ENCODE measurements at regions not wholly inside any gene's neighbourhood (a gene's known extent, or its start where the extent isn't known, plus 50 kb on each side); places are given as distances from the start of the nearest gene placed in this dataset.

GRCh38 chr11:127126986-127127385 is 126.4 kb upstream of the KIRREL3 start:
- Histone ChIP-seq H3K4me3 (ENCODE audit: low read depth in 1 of 2, low read length in 2 of 2) (no peak overlapping the region), H3K9me3 (ENCODE audit: control insufficient read depth in 1 of 2, low read length in 2 of 2) (no peaks in the 10 kb centered on the region), H3K27ac (ENCODE audit: low read length) (no peak overlapping the region), H3K4me1 (ENCODE audit: control insufficient read depth in 1 of 2, insufficient read depth in 2 of 2, low read length in 2 of 2) (no peaks in the 10 kb centered on the region), H3K36me3 (ENCODE audit: control insufficient read depth in 1 of 2, insufficient read depth in 2 of 2, low read length in 2 of 2) (no peaks in the 10 kb centered on the region), H3K27me3 (ENCODE audit: low read depth, low read length) (no peaks in the 10 kb centered on the region)

- H3K4me1 ChIP-seq (ENCODE audit: control insufficient read depth in 1 of 2, insufficient read depth in 2 of 2, low read length in 2 of 2) = peaks cover 0 to 6% of the 10 kb centered on the region in 2 donors
- no peaks in the 10 kb centered on the region for H3K27me3 ChIP-seq (ENCODE audit: low read depth, low read length)
- no peaks in the 10 kb centered on the region for H3K36me3 ChIP-seq (ENCODE audit: control insufficient read depth in 1 of 2, insufficient read depth in 2 of 2, low read length in 2 of 2)
- no peak overlapping the region for H3K27ac ChIP-seq (ENCODE audit: low read length)
- no peak overlapping the region for H3K4me3 ChIP-seq (ENCODE audit: low read depth in 1 of 2, low read length in 2 of 2)
- no peaks in the 10 kb centered on the region for H3K9me3 ChIP-seq (ENCODE audit: control insufficient read depth in 1 of 2, low read length in 2 of 2)
Measured at GRCh38 chr11:127119356-127119755, 118.8 kb upstream of the KIRREL3 start.

- Histone ChIP-seq H3K4me1 (ENCODE audit: control insufficient read depth in 1 of 2, insufficient read depth in 2 of 2, low read length in 2 of 2) (peaks cover 0 to 6% of the 10 kb centered on the region in 2 donors), H3K27ac (ENCODE audit: low read length) (no peak overlapping the region), H3K36me3 (ENCODE audit: control insufficient read depth in 1 of 2, insufficient read depth in 2 of 2, low read length in 2 of 2) (no peaks in the 10 kb centered on the region), H3K9me3 (ENCODE audit: control insufficient read depth in 1 of 2, low read length in 2 of 2) (no peaks in the 10 kb centered on the region), H3K27me3 (ENCODE audit: low read depth, low read length) (no peaks in the 10 kb centered on the region), H3K4me3 (ENCODE audit: low read depth in 1 of 2, low read length in 2 of 2) (no peak overlapping the region)
Measured at GRCh38 chr11:127118811-127119210, 118.2 kb upstream of the KIRREL3 start.

GRCh38 chr11:127117231-127117739 is 116.7 kb upstream of the KIRREL3 start:
- H3K27me3 ChIP-seq (ENCODE audit: low read depth, low read length) = no peaks in the 10 kb centered on the region
- no peak overlapping the region for H3K4me3 ChIP-seq (ENCODE audit: low read depth in 1 of 2, low read length in 2 of 2)
- H3K4me1 ChIP-seq (ENCODE audit: control insufficient read depth in 1 of 2, insufficient read depth in 2 of 2, low read length in 2 of 2) = peaks cover 0 to 6% of the 10 kb centered on the region in 2 donors
- no peaks in the 10 kb centered on the region for H3K36me3 ChIP-seq (ENCODE audit: control insufficient read depth in 1 of 2, insufficient read depth in 2 of 2, low read length in 2 of 2)
- no peaks in the 10 kb centered on the region for H3K9me3 ChIP-seq (ENCODE audit: control insufficient read depth in 1 of 2, low read length in 2 of 2)
- no peak overlapping the region for H3K27ac ChIP-seq (ENCODE audit: low read length)

GRCh38 chr11:127115844-127116243 is 115.3 kb upstream of the KIRREL3 start:
- peaks cover 0 to 6% of the 10 kb centered on the region in 2 donors for H3K4me1 ChIP-seq (ENCODE audit: control insufficient read depth in 1 of 2, insufficient read depth in 2 of 2, low read length in 2 of 2)
- no peak overlapping the region for H3K4me3 ChIP-seq (ENCODE audit: low read depth in 1 of 2, low read length in 2 of 2)
- H3K36me3 ChIP-seq (ENCODE audit: control insufficient read depth in 1 of 2, insufficient read depth in 2 of 2, low read length in 2 of 2) = no peaks in the 10 kb centered on the region
- H3K9me3 ChIP-seq (ENCODE audit: control insufficient read depth in 1 of 2, low read length in 2 of 2) = no peaks in the 10 kb centered on the region
- no peak overlapping the region for H3K27ac ChIP-seq (ENCODE audit: low read length)
- H3K27me3 ChIP-seq (ENCODE audit: low read depth, low read length) = no peaks in the 10 kb centered on the region

- H3K27me3 ChIP-seq (ENCODE audit: low read depth, low read length) = no peaks in the 10 kb centered on the region
- H3K4me1 ChIP-seq (ENCODE audit: control insufficient read depth in 1 of 2, insufficient read depth in 2 of 2, low read length in 2 of 2) = peaks cover 0 to 3% of the 10 kb centered on the region in 2 donors
- H3K9me3 ChIP-seq (ENCODE audit: control insufficient read depth in 1 of 2, low read length in 2 of 2) = no peaks in the 10 kb centered on the region
- H3K36me3 ChIP-seq (ENCODE audit: control insufficient read depth in 1 of 2, insufficient read depth in 2 of 2, low read length in 2 of 2) = no peaks in the 10 kb centered on the region
- no peak overlapping the region for H3K4me3 ChIP-seq (ENCODE audit: low read depth in 1 of 2, low read length in 2 of 2)
- H3K27ac ChIP-seq (ENCODE audit: low read length) = no peak overlapping the region
Measured at GRCh38 chr11:127114035-127114434, 113.5 kb upstream of the KIRREL3 start.

GRCh38 chr11:127110542-127110941 is 110.0 kb upstream of the KIRREL3 start:
- H3K27ac ChIP-seq (ENCODE audit: low read length) = no peak overlapping the region
- H3K4me3 ChIP-seq (ENCODE audit: low read depth in 1 of 2, low read length in 2 of 2) = no peak overlapping the region
- no peaks in the 10 kb centered on the region for H3K27me3 ChIP-seq (ENCODE audit: low read depth, low read length)
- no peaks in the 10 kb centered on the region for H3K36me3 ChIP-seq (ENCODE audit: control insufficient read depth in 1 of 2, insufficient read depth in 2 of 2, low read length in 2 of 2)
- no peaks in the 10 kb centered on the region for H3K9me3 ChIP-seq (ENCODE audit: control insufficient read depth in 1 of 2, low read length in 2 of 2)
- no peaks in the 10 kb centered on the region for H3K4me1 ChIP-seq (ENCODE audit: control insufficient read depth in 1 of 2, insufficient read depth in 2 of 2, low read length in 2 of 2)

- no peak overlapping the region for H3K27ac ChIP-seq (ENCODE audit: low read length)
Measured at GRCh38 chr11:127109796-127110480, 109.4 kb upstream of the KIRREL3 start.

GRCh38 chr11:127108838-127109237 is 108.3 kb upstream of the KIRREL3 start:
- H3K27me3 ChIP-seq (ENCODE audit: low read depth, low read length) = no peaks in the 10 kb centered on the region
- H3K4me3 ChIP-seq (ENCODE audit: low read depth in 1 of 2, low read length in 2 of 2) = no peak overlapping the region
- no peaks in the 10 kb centered on the region for H3K4me1 ChIP-seq (ENCODE audit: control insufficient read depth in 1 of 2, insufficient read depth in 2 of 2, low read length in 2 of 2)

More at GRCh38 chr11:127109796-127110480, 109.4 kb upstream of the KIRREL3 start:
- Histone ChIP-seq H3K36me3 (ENCODE audit: control insufficient read depth in 1 of 2, insufficient read depth in 2 of 2, low read length in 2 of 2) (no peaks in the 10 kb centered on the region), H3K4me3 (ENCODE audit: low read depth in 1 of 2, low read length in 2 of 2) (no peak overlapping the region), H3K9me3 (ENCODE audit: control insufficient read depth in 1 of 2, low read length in 2 of 2) (no peaks in the 10 kb centered on the region), H3K4me1 (ENCODE audit: control insufficient read depth in 1 of 2, insufficient read depth in 2 of 2, low read length in 2 of 2) (no peaks in the 10 kb centered on the region), H3K27me3 (ENCODE audit: low read depth, low read length) (no peaks in the 10 kb centered on the region)

GRCh38 chr11:127106938-127107337 is 106.4 kb upstream of the KIRREL3 start:
- Histone ChIP-seq H3K4me3 (ENCODE audit: low read depth in 1 of 2, low read length in 2 of 2) (no peak overlapping the region), H3K9me3 (ENCODE audit: control insufficient read depth in 1 of 2, low read length in 2 of 2) (no peaks in the 10 kb centered on the region), H3K27me3 (ENCODE audit: low read depth, low read length) (no peaks in the 10 kb centered on the region), H3K4me1 (ENCODE audit: control insufficient read depth in 1 of 2, insufficient read depth in 2 of 2, low read length in 2 of 2) (no peaks in the 10 kb centered on the region), H3K36me3 (ENCODE audit: control insufficient read depth in 1 of 2, insufficient read depth in 2 of 2, low read length in 2 of 2) (no peaks in the 10 kb centered on the region), H3K27ac (ENCODE audit: low read length) (no peak overlapping the region)

More at GRCh38 chr11:127108838-127109237, 108.3 kb upstream of the KIRREL3 start:
- no peaks in the 10 kb centered on the region for H3K36me3 ChIP-seq (ENCODE audit: control insufficient read depth in 1 of 2, insufficient read depth in 2 of 2, low read length in 2 of 2)
- no peaks in the 10 kb centered on the region for H3K9me3 ChIP-seq (ENCODE audit: control insufficient read depth in 1 of 2, low read length in 2 of 2)
- H3K27ac ChIP-seq (ENCODE audit: low read length) = no peak overlapping the region

- no peak overlapping the region for H3K4me3 ChIP-seq (ENCODE audit: low read depth in 1 of 2, low read length in 2 of 2)
- no peaks in the 10 kb centered on the region for H3K36me3 ChIP-seq (ENCODE audit: control insufficient read depth in 1 of 2, insufficient read depth in 2 of 2, low read length in 2 of 2)
- no peaks in the 10 kb centered on the region for H3K27me3 ChIP-seq (ENCODE audit: low read depth, low read length)
- H3K9me3 ChIP-seq (ENCODE audit: control insufficient read depth in 1 of 2, low read length in 2 of 2) = no peaks in the 10 kb centered on the region
- no peak overlapping the region for H3K27ac ChIP-seq (ENCODE audit: low read length)
- H3K4me1 ChIP-seq (ENCODE audit: control insufficient read depth in 1 of 2, insufficient read depth in 2 of 2, low read length in 2 of 2) = no peaks in the 10 kb centered on the region
Measured at GRCh38 chr11:127105593-127106541, 105.3 kb upstream of the KIRREL3 start.
